Adrenal gland (tissue), 9 donors: ENCODE measurements at regions not wholly inside any gene's neighbourhood (a gene's known extent, or its start where the extent isn't known, plus 50 kb on each side); places are given as distances from the start of the nearest gene placed in this dataset.

Source experiments
- DNase-seq, 7 donors: peaks; one replicate each; pipeline ENCODE4 v3.0.0-alpha.2; 2019 to 2020
- H3K27ac ChIP-seq, 5 donors: fragments of 200-600 bp; sonication (generic) in 4 of 5; 1 replicate in 3 of 5; 2 replicates in 2 of 5; pipeline versions ENCODE4 v1.5.1 to v1.8.0; 2016 to 2020; ENCODE audit warnings: mild to moderate bottlenecking in 1 of 5
- H3K27me3 ChIP-seq: fragments of 200-600 bp; 2 replicates; pipeline ENCODE4 v1.8.0; 2021
- H3K36me3 ChIP-seq, 2 donors: fragments of 200-600 bp; replicated peaks in 1 of 2; 1 replicate in 1 of 2; 2 replicates in 1 of 2; pipeline versions ENCODE4 v1.5.1 to v1.8.0; 2018 to 2022
- H3K4me1 ChIP-seq, 2 donors: fragments of 200-600 bp; replicated peaks in 1 of 2; 1 replicate in 1 of 2; 2 replicates in 1 of 2; pipeline versions ENCODE4 v1.5.1 to v1.8.0; 2018 to 2021
- H3K4me3 ChIP-seq, 4 donors: fragments of 200-600 bp; sonication (generic) in 3 of 4; one replicate each; pipeline ENCODE4 v1.5.1; 2016 to 2018
- H3K9me3 ChIP-seq, 3 donors: fragments of 200-600 bp; sonication (generic) in 1 of 3; replicated peaks in 1 of 3; 1 replicate in 2 of 3; 2 replicates in 1 of 3; pipeline versions ENCODE4 v1.5.1 to v1.8.0; 2016 to 2021
- POLR2A ChIP-seq, 2 donors: fragments of 450-650 bp; IDR thresholded peaks; one replicate each; pipeline ENCODE4 v1.6.1; 2017; ENCODE audit warnings: antibody characterized with exemption in 2 of 2, mild to moderate bottlenecking in 2 of 2, moderate library complexity in 1 of 2
- WGBS, 4 donors: extraction: QIAGEN DNeasy Blood & Tissue Kit in 2 of 4; methylation state at CpG; one replicate each; pipeline versions ENCODE4 v1.1.5 to v1.1.7; 2013 to 2017; 5-methylcytosine and 5-hydroxymethylcytosine counted together
- intact Hi-C, 2 donors: fragments of 100-400 bp; cut with DNase I; formaldehyde crosslinking; loops; one replicate each; pipeline versions ENCODE4 v1.14.1 to v1.15.0; 2022 to 2023
- TF ChIP-seq, protein P1 (sequence below), 6 experiments: fragments of 450-650 bp in 4 of 6; fragments of 200-600 bp in 2 of 6; sonication (generic) in 1 of 6; IDR thresholded peaks; 1 replicate in 5 of 6; 2 replicates in 1 of 6; pipeline versions ENCODE4 v1.5.1 to v1.8.0; 2016 to 2021; ENCODE audit warnings: antibody characterized with exemption in 6 of 6, mild to moderate bottlenecking in 2 of 6, moderate library complexity in 1 of 6
- donor health status: healthy with polysubstance abuse.
- donor health status: Bipolar disorder and iron deficiency.
- donor health status: DM: yes; HTN: yes; CAD: no.
- donor health status: DM: no; HTN: no; CAD: no.
- donor health status: DM: no; HTN: no; CAD: no.

- Histone ChIP-seq H3K27ac (no peak overlapping the region), H3K36me3 (no peaks in the 10 kb centered on the region), H3K4me3 (no peak overlapping the region), H3K9me3 (no peaks in the 10 kb centered on the region), H3K4me1 (no peaks in the 10 kb centered on the region), H3K27me3 (no peaks in the 10 kb centered on the region)
- no peak for DNase-seq
- intact Hi-C loops = no loop called here
- TF ChIP-seq POLR2A (IDR thresholded peaks at IDR 0.05) = no peak
- TF ChIP-seq, protein P1, sequence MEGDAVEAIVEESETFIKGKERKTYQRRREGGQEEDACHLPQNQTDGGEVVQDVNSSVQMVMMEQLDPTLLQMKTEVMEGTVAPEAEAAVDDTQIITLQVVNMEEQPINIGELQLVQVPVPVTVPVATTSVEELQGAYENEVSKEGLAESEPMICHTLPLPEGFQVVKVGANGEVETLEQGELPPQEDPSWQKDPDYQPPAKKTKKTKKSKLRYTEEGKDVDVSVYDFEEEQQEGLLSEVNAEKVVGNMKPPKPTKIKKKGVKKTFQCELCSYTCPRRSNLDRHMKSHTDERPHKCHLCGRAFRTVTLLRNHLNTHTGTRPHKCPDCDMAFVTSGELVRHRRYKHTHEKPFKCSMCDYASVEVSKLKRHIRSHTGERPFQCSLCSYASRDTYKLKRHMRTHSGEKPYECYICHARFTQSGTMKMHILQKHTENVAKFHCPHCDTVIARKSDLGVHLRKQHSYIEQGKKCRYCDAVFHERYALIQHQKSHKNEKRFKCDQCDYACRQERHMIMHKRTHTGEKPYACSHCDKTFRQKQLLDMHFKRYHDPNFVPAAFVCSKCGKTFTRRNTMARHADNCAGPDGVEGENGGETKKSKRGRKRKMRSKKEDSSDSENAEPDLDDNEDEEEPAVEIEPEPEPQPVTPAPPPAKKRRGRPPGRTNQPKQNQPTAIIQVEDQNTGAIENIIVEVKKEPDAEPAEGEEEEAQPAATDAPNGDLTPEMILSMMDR (IDR thresholded peaks at IDR 0.05) = no peak
- WGBS, 4 donors = 86 to 92% (median 91%) methylated on average over 2 of the region's 2 CpGs
These were observed 397.1 kb upstream of the ZNF804A start for GRCh38 chr2:184201246-184201645.

DNA sequence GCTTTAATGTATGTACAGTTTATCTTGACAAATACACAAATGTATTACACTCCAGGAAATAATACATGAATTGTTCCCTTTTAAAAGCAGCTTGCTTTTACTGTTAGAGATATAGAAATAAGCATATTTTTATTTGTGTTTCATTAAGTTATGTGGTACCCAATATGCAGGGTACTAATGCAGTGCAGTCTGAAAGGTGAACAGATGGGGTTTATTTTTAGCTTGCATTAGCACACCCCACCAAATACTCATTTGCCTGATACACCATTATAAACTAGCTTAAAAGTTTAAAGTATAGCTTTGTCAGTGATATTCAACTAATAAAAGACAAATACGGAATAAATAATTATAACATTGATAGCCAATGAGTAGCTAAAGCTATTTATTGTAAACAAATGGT is 394.7 kb upstream of the ZNF804A start:
- Histone ChIP-seq H3K9me3 (no peaks in the 10 kb centered on the region), H3K27ac (no peak overlapping the region), H3K27me3 (no peaks in the 10 kb centered on the region), H3K4me1 (no peaks in the 10 kb centered on the region), H3K36me3 (no peaks in the 10 kb centered on the region), H3K4me3 (no peak overlapping the region)
- 88 to 91% (median 89%) methylated on average over 1 of the region's 1 CpG for WGBS, 4 donors
- TF ChIP-seq, protein P1 (IDR thresholded peaks at IDR 0.05) = no peak
- TF ChIP-seq POLR2A (IDR thresholded peaks at IDR 0.05) = no peak
- intact Hi-C loops = no loop called here
- no peak for DNase-seq

DNA sequence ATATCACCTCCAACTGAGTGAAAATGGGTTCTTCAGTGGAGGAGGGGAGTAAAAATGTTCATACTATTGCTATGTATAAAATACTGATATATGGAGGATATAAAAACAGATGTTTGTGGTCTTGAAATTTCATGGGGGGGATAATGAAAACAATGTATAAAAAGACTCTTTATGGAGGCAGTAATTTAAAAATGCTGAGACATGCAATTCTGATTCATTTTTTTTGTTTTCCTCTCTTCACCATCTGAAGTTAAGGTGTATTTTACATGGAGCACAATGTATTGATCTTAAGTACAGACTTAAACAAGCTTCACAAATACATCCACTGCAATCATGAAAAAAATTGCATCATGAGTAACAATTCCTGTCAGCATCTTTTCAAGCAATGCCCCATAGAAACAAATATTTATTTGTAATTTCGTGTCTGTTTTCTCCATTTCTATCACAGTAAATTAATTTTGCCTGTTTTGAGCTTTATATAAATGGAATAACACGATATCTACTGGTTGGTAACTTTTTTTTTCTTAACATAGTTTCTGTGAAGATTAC is 393.2 kb upstream of the ZNF804A start:
- H3K4me1 ChIP-seq = no peaks in the 10 kb centered on the region
- no peak overlapping the region for H3K4me3 ChIP-seq
- no peaks in the 10 kb centered on the region for H3K27me3 ChIP-seq
- no peaks in the 10 kb centered on the region for H3K9me3 ChIP-seq
- WGBS, 4 donors = 50 to 68% (median 54%) methylated on average over 2 of the region's 2 CpGs
- H3K27ac ChIP-seq = no peak overlapping the region
- TF ChIP-seq, protein P1 (IDR thresholded peaks at IDR 0.05) = no peak
- TF ChIP-seq POLR2A (IDR thresholded peaks at IDR 0.05) = no peak
- no peaks in the 10 kb centered on the region for H3K36me3 ChIP-seq
- intact Hi-C loops = no loop called here
- no peak for DNase-seq

GRCh38 chr2:184206045-184206444 is 392.3 kb upstream of the ZNF804A start:
- Histone ChIP-seq H3K27me3 (no peaks in the 10 kb centered on the region), H3K36me3 (no peaks in the 10 kb centered on the region), H3K4me3 (no peak overlapping the region), H3K9me3 (no peaks in the 10 kb centered on the region), H3K27ac (no peak overlapping the region), H3K4me1 (no peaks in the 10 kb centered on the region)
- WGBS, 4 donors = 57 to 77% (median 68%) methylated on average over 2 of the region's 2 CpGs
- TF ChIP-seq POLR2A (IDR thresholded peaks at IDR 0.05) = no peak
- TF ChIP-seq, protein P1 (IDR thresholded peaks at IDR 0.05) = no peak
- intact Hi-C loops = no loop called here
- no peak for DNase-seq
